H1 (cell line): ENCODE measurements at regions not wholly inside any gene's neighbourhood (a gene's known extent, or its start where the extent isn't known, plus 50 kb on each side); places are given as distances from the start of the nearest gene placed in this dataset.

Experiments used
- CTCF ChIA-PET: fragments of 300-600 bp; sonication (Branson Sonifier 250); formaldehyde crosslinking; loops from one replicate; lab custom pipeline; 2021; ENCODE audit not compliant: partially characterized antibody; lab: Charles Lee
- POLR2A ChIA-PET: fragments of 300-600 bp; sonication (Branson Sonifier 250); formaldehyde crosslinking; loops from one replicate; lab custom pipeline; 2021; ENCODE audit warnings: inconsistent platforms; ENCODE audit not compliant: partially characterized antibody; lab: Charles Lee
- DNase-seq, 2 experiments: peaks; one replicate each; pipeline versions ENCODE4 v3.0.0 to v3.0.0-alpha.2; 2010 to 2022; ENCODE audit warnings: low spot score in 2 of 2, low read depth in 1 of 2, mixed read lengths in 1 of 2
- FAIRE-seq: peaks from 2 replicates; lab custom pipeline; 2011; peaks lifted over from hg19 to GRCh38; lab: Jason Lieb, UNC
- H2AFZ ChIP-seq: 2 replicates; pipeline ENCODE4 v1.8.1; 2012; ENCODE audit warnings: low read length, inconsistent platforms
- H2AK5ac ChIP-seq: 2 replicates; pipeline ENCODE4 v1.6.1; 2013; ENCODE audit warnings: low read depth, low read length
- H2BK120ac ChIP-seq: replicated peaks from 2 replicates; pipeline ENCODE3; 2013; ENCODE audit warnings: low read depth, low read length, inconsistent platforms
- H2BK12ac ChIP-seq: 2 replicates; pipeline ENCODE4 v1.6.1; 2013; ENCODE audit warnings: low read depth, low read length
- H2BK15ac ChIP-seq: 2 replicates; pipeline ENCODE4 v1.6.1; 2013; ENCODE audit warnings: low read length
- H2BK20ac ChIP-seq: 2 replicates; pipeline ENCODE4 v1.6.1; 2013; ENCODE audit warnings: low read length
- H2BK5ac ChIP-seq: 2 replicates; pipeline ENCODE4 v1.6.1; 2013; ENCODE audit warnings: low read depth, low read length
- H3K14ac ChIP-seq: 2 replicates; pipeline ENCODE4 v1.6.1; 2013; ENCODE audit warnings: inconsistent platforms; ENCODE audit not compliant: insufficient read length
- H3K18ac ChIP-seq: 2 replicates; pipeline ENCODE4 v1.6.1; 2013; ENCODE audit warnings: low read length; ENCODE audit errors: extremely low read depth
- H3K23ac ChIP-seq: 2 replicates; pipeline ENCODE4 v1.6.1; 2013; ENCODE audit warnings: inconsistent platforms; ENCODE audit not compliant: insufficient read length
- H3K23me2 ChIP-seq: 2 replicates; pipeline ENCODE4 v1.6.1; 2013; ENCODE audit warnings: low read depth, low read length
- H3K27ac ChIP-seq: 2 replicates; pipeline ENCODE4 v1.6.1; 2011; ENCODE audit warnings: low read depth, low read length, inconsistent platforms
- H3K27me3 ChIP-seq, 4 experiments: replicated peaks in 1 of 4; 1 replicate in 1 of 4; 2 replicates in 3 of 4; pipeline versions ENCODE4 v1.6.1 to v1.8.1; 2011 to 2013; ENCODE audit warnings: low read length in 3 of 4, mild to moderate bottlenecking in 3 of 4, inconsistent platforms in 2 of 4, mixed read lengths in 2 of 4, moderate library complexity in 1 of 4; ENCODE audit not compliant: control insufficient read depth in 3 of 4, insufficient read depth in 3 of 4; ENCODE audit errors: extremely low read depth in 1 of 4
- H3K36me3 ChIP-seq, 4 experiments: 2 replicates each; pipeline versions ENCODE4 v1.6.1 to v1.8.1; 2011 to 2013; ENCODE audit warnings: mild to moderate bottlenecking in 4 of 4, low read length in 3 of 4, moderate library complexity in 2 of 4, control low read depth in 1 of 4, inconsistent platforms in 1 of 4; ENCODE audit not compliant: insufficient read depth in 4 of 4, control insufficient read depth in 2 of 4
- H3K4ac ChIP-seq: replicated peaks from 2 replicates; pipeline ENCODE3; 2013; ENCODE audit warnings: low read length, low read depth, mixed read lengths, inconsistent platforms; ENCODE audit not compliant: insufficient read length
- H3K4me1 ChIP-seq, 4 experiments: replicated peaks in 1 of 4; 1 replicate in 1 of 4; 2 replicates in 3 of 4; pipeline versions ENCODE4 v1.6.1 to v1.8.1; 2011 to 2013; ENCODE audit warnings: low read length in 3 of 4, inconsistent platforms in 2 of 4, mixed read lengths in 1 of 4; ENCODE audit not compliant: insufficient read depth in 4 of 4, control insufficient read depth in 3 of 4
- H3K4me2 ChIP-seq, 2 experiments: 2 replicates each; pipeline versions ENCODE4 v1.6.1 to v1.8.1; 2011 to 2013; ENCODE audit warnings: low read depth in 2 of 2, low read length in 2 of 2, control low read depth in 1 of 2, inconsistent platforms in 1 of 2, mild to moderate bottlenecking in 1 of 2; ENCODE audit not compliant: insufficient read depth in 1 of 2
- H3K4me3 ChIP-seq, 4 experiments: fragments of 200-600, 300-600 bp in 1 of 4; sonication (generic), shearing (Covaris generic), sonication (Bioruptor Twin) in 1 of 4; 2 replicates each; pipeline versions ENCODE4 v1.5.1 to v1.8.1; 2011 to 2016; ENCODE audit warnings: low read length in 4 of 4, low read depth in 3 of 4, control low read depth in 2 of 4, inconsistent platforms in 2 of 4, mild to moderate bottlenecking in 2 of 4, mixed read lengths in 1 of 4, moderate library complexity in 1 of 4; ENCODE audit not compliant: insufficient read depth in 2 of 4; ENCODE audit errors: extremely low read depth in 1 of 4
- H3K56ac ChIP-seq: replicated peaks from 2 replicates; pipeline ENCODE3; 2013; ENCODE audit warnings: low read depth, mild to moderate bottlenecking, mixed read lengths, low read length, inconsistent platforms; ENCODE audit not compliant: insufficient read length
- H3K79me1 ChIP-seq: 2 replicates; pipeline ENCODE4 v1.6.1; 2013; ENCODE audit warnings: low read depth, low read length, control low read depth
- H3K79me2 ChIP-seq, 2 experiments: 2 replicates each; pipeline versions ENCODE4 v1.6.1 to v1.8.1; 2012 to 2013; ENCODE audit warnings: low read length in 2 of 2, mild to moderate bottlenecking in 2 of 2, inconsistent platforms in 1 of 2; ENCODE audit not compliant: insufficient read depth in 2 of 2, control insufficient read depth in 1 of 2
- H3K9ac ChIP-seq, 4 experiments: replicated peaks in 1 of 4; 1 replicate in 1 of 4; 2 replicates in 3 of 4; pipeline versions ENCODE4 v1.6.1 to v1.8.1; 2011 to 2013; ENCODE audit warnings: low read depth in 3 of 4, low read length in 3 of 4, control low read depth in 2 of 4, mild to moderate bottlenecking in 2 of 4, moderate library complexity in 2 of 4, inconsistent platforms in 1 of 4; ENCODE audit errors: extremely low read depth in 1 of 4
- H3K9me3 ChIP-seq, 2 experiments: 2 replicates each; pipeline versions ENCODE4 v1.6.1 to v1.8.1; 2012 to 2013; ENCODE audit warnings: mild to moderate bottlenecking in 2 of 2, moderate library complexity in 2 of 2, control low read depth in 1 of 2, inconsistent platforms in 1 of 2, low read depth in 1 of 2, low read length in 1 of 2, mixed read lengths in 1 of 2; ENCODE audit not compliant: insufficient read depth in 2 of 2
- H4K20me1 ChIP-seq, 2 experiments: replicated peaks in 1 of 2; 2 replicates each; pipeline versions ENCODE3 to v1.8.1; 2011 to 2013; ENCODE audit warnings: inconsistent platforms in 2 of 2, low read length in 2 of 2, mild to moderate bottlenecking in 1 of 2; ENCODE audit not compliant: insufficient read depth in 2 of 2, control insufficient read depth in 1 of 2
- H4K5ac ChIP-seq: 2 replicates; pipeline ENCODE4 v1.6.1; 2013; ENCODE audit warnings: low read length, low read depth, mixed read lengths, inconsistent platforms; ENCODE audit not compliant: insufficient read length
- H4K8ac ChIP-seq: 2 replicates; pipeline ENCODE4 v1.8.0; 2013; ENCODE audit warnings: mild to moderate bottlenecking, moderate library complexity, low read length, inconsistent platforms; ENCODE audit not compliant: insufficient read depth; ENCODE audit errors: extremely low read depth
- H4K91ac ChIP-seq: replicated peaks from 2 replicates; pipeline ENCODE3; 2013; ENCODE audit warnings: low read length, mixed read lengths, inconsistent platforms; ENCODE audit not compliant: insufficient read length
- GTF2F1 ChIP-seq: IDR thresholded peaks from 2 replicates; pipeline ENCODE4 v1.6.1; 2012; ENCODE audit warnings: low read depth, low read length, improper control_type of control experiment, borderline replicate concordance
- HDAC2 ChIP-seq, 2 experiments: fragments of 300-600 bp in 1 of 2; sonication (generic) in 1 of 2; IDR thresholded peaks; 2 replicates each; pipeline ENCODE4 v1.6.1; 2011 to 2012; ENCODE audit warnings: low read depth in 2 of 2, low read length in 2 of 2, mild to moderate bottlenecking in 2 of 2, moderate library complexity in 2 of 2, borderline replicate concordance in 1 of 2, inconsistent platforms in 1 of 2
- MAX ChIP-seq: IDR thresholded peaks from 2 replicates; pipeline ENCODE4 v1.6.1; 2012; ENCODE audit warnings: inconsistent platforms
- TBP ChIP-seq: IDR thresholded peaks from 2 replicates; pipeline ENCODE4 v1.6.1; 2011; ENCODE audit warnings: low read depth, low read length, improper control_type of control experiment
- WGBS, 2 experiments: shearing (Covaris generic) in 1 of 2; methylation state at CpG; one replicate each; pipeline versions ENCODE4 v1.1.6 to v1.1.7; 2013 to 2015; ENCODE audit warnings: low lambda C conversion rate in 2 of 2, mixed read lengths in 2 of 2, inconsistent platforms in 1 of 2, low coverage in 1 of 2, missing lambda C conversion rate in 1 of 2; ENCODE audit not compliant: insufficient replicate concordance in 2 of 2, insufficient coverage in 1 of 2, insufficient read length in 1 of 2; ENCODE audit errors: extremely low coverage in 1 of 2, missing lambda C conversion rate in 1 of 2; 5-methylcytosine and 5-hydroxymethylcytosine counted together

GRCh38 chr11:32224580-32224979, 133.7 kb downstream of the RCN1 start:
- CTCF ChIA-PET, result interaction anchor here (1.5 to 3.0 kb wide), 2 partner anchors 7 to 10 kb away, joined by 9 to 14 read pairs; no protein-coding TSS in a partner anchor
- no peak for FAIRE-seq
- H2AFZ ChIP-seq, result peak overlapping the region; percentile 11; the same call in 1 of the 2 replicates

More at GRCh38 chr11:32224580-32224979, 133.7 kb downstream of the RCN1 start:
- no peak overlapping the region for H4K5ac ChIP-seq
- H3K27ac ChIP-seq, result no peak overlapping the region
- no peak overlapping the region for H2BK15ac ChIP-seq
- no peaks in the 10 kb centered on the region for H3K79me1 ChIP-seq
- no peak overlapping the region for H3K23ac ChIP-seq
- 88% methylated on average over 3 of the region's 3 CpGs; no CpG with 5 or more reads in 1 of the 2 experiments for WGBS, 2 experiments
- no peak for TF ChIP-seq GTF2F1
- TF ChIP-seq HDAC2 (IDR thresholded peaks at IDR 0.05; ENCODE audit: borderline replicate concordance in 1 of 2, low read depth in 2 of 2, low read length in 2 of 2), result no peak
- no peak for TF ChIP-seq TBP
- TF ChIP-seq MAX, result no peak
- no peak overlapping the region for H3K4me2 ChIP-seq
- H2AK5ac ChIP-seq, result no peak overlapping the region
- DNase-seq, result no peak
- no peak overlapping the region for H4K91ac ChIP-seq
- H3K36me3 ChIP-seq, result no peaks in the 10 kb centered on the region
- H3K79me2 ChIP-seq, result no peaks in the 10 kb centered on the region
- H3K9ac ChIP-seq, result no peak overlapping the region
- H3K27me3 ChIP-seq, result no peaks in the 10 kb centered on the region
- H3K4me3 ChIP-seq, result no peak overlapping the region
- H3K4me1 ChIP-seq, result no peaks in the 10 kb centered on the region
- H3K4ac ChIP-seq, result no peak overlapping the region
- no peaks in the 10 kb centered on the region for H3K23me2 ChIP-seq
- no peaks in the 10 kb centered on the region for H4K20me1 ChIP-seq
- H2BK20ac ChIP-seq, result no peak overlapping the region
- H4K8ac ChIP-seq, result no peak overlapping the region
- H3K56ac ChIP-seq, result no peak overlapping the region
- no peak overlapping the region for H3K18ac ChIP-seq
- H3K14ac ChIP-seq, result no peak overlapping the region
- H2BK120ac ChIP-seq, result no peak overlapping the region
- no peak overlapping the region for H2BK12ac ChIP-seq
- POLR2A ChIA-PET, result no interaction called here
- no peak overlapping the region for H2BK5ac ChIP-seq
- H3K9me3 ChIP-seq, result no peaks in the 10 kb centered on the region
